ENCODE measurements at regions not wholly inside any gene's neighbourhood (a gene's known extent, or its start where the extent isn't known, plus 50 kb on each side); places are given as distances from the start of the nearest gene placed in this dataset.

DNA sequence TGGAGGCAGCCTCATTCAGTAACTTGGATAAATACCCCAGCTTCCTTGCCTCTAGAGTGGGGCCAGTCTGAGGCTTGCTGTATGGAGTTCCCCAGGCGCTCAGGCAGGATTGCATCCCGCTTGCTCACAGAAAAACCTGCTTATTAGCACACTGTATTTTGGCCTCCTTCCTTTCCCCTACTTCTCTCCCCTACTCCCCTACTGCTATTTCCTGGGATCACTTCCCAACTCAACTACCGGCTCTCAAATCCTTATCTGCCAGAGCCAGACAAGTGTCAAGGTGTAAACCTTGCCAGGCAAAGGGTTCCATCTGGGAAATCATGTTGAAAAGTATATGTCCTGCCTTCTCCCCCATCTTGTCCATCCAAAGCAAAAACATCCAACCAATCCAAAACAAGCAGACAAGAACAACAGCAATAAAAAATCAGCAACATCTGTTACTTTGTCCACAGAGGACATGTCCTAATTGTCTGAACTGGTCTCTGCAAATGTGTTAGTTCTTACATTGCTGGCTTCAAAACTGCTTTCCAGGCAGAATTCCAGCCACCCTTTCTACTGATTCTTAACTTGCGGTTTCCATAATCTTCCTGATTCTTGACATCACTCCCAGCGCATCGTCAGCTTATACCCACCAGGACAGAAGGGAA lies 164.1 kb upstream of the SEMA6A start:
- Histone ChIP-seq H3F3A (replicated peaks; ENCODE audit: low read depth) (no peaks in the 10 kb centered on the region), H3K79me2 (replicated peaks; ENCODE audit: insufficient read depth) (no peaks in the 10 kb centered on the region), H2AFZ (peak overlapping the region; percentile 90), H3K27ac (ENCODE audit: low read depth) (no peak overlapping the region), H3K4me3 (no peak overlapping the region), H4K20me1 (replicated peaks; ENCODE audit: insufficient read depth) (no peaks in the 10 kb centered on the region), H3K4me2 (no peak overlapping the region), H3K27me3 (ENCODE audit: insufficient read depth) (no peaks in the 10 kb centered on the region), H3K9me2 (ENCODE audit: insufficient read depth) (peaks cover 6% of the 10 kb centered on the region; the same call in 1 of the 2 replicates), H3K4me1 (ENCODE audit: insufficient read depth) (peaks cover 30% of the 10 kb centered on the region), H3K36me3 (ENCODE audit: insufficient read depth) (no peaks in the 10 kb centered on the region)
- peaks cover 3% of the 10 kb centered on the region; the same call in 2 of the 3 replicates for H3K9me3 Mint-ChIP-seq
- H3K27me3 Mint-ChIP-seq (ENCODE audit: insufficient read depth, low read depth, poor library complexity): no peaks in the 10 kb centered on the region
- H3K36me3 Mint-ChIP-seq (ENCODE audit: low read depth): peaks cover 8% of the 10 kb centered on the region
- H3K4me1 Mint-ChIP-seq: peaks cover 34% of the 10 kb centered on the region
- ATAC-seq: no peak
- H3K27ac Mint-ChIP-seq: no peak overlapping the region
- DNase-seq (ENCODE audit: low spot score): peak; percentile 20
- H3K4me3 Mint-ChIP-seq: no peak overlapping the region
- TF ChIP-seq ZNF331 (CRISPR knock-in tag; IDR thresholded peaks at IDR 0.05; ENCODE audit: low read depth) (no peak), EZH2 (IDR thresholded peaks at IDR 0.05; ENCODE audit: low read depth, unreplicated experiment) (no peak), CREB1 (CRISPR knock-in tag; IDR thresholded peaks at IDR 0.05; ENCODE audit: low read depth) (no peak), ZNF114 (CRISPR knock-in tag; IDR thresholded peaks at IDR 0.05) (no peak), REST (IDR thresholded peaks at IDR 0.05; ENCODE audit: unreplicated experiment) (no peak), NANOG (IDR thresholded peaks at IDR 0.05; ENCODE audit: borderline replicate concordance) (no peak), EZH2phosphoT487 (IDR thresholded peaks at IDR 0.05; ENCODE audit: unreplicated experiment) (no peak), STAT1 (IDR thresholded peaks at IDR 0.05; ENCODE audit: unreplicated experiment) (no peak), POLR2AphosphoS5 (IDR thresholded peaks at IDR 0.05; ENCODE audit: low read depth) (no peak), JUNB (IDR thresholded peaks at IDR 0.05; ENCODE audit: unreplicated experiment) (no peak)
- TF ChIP-seq, protein P1, sequence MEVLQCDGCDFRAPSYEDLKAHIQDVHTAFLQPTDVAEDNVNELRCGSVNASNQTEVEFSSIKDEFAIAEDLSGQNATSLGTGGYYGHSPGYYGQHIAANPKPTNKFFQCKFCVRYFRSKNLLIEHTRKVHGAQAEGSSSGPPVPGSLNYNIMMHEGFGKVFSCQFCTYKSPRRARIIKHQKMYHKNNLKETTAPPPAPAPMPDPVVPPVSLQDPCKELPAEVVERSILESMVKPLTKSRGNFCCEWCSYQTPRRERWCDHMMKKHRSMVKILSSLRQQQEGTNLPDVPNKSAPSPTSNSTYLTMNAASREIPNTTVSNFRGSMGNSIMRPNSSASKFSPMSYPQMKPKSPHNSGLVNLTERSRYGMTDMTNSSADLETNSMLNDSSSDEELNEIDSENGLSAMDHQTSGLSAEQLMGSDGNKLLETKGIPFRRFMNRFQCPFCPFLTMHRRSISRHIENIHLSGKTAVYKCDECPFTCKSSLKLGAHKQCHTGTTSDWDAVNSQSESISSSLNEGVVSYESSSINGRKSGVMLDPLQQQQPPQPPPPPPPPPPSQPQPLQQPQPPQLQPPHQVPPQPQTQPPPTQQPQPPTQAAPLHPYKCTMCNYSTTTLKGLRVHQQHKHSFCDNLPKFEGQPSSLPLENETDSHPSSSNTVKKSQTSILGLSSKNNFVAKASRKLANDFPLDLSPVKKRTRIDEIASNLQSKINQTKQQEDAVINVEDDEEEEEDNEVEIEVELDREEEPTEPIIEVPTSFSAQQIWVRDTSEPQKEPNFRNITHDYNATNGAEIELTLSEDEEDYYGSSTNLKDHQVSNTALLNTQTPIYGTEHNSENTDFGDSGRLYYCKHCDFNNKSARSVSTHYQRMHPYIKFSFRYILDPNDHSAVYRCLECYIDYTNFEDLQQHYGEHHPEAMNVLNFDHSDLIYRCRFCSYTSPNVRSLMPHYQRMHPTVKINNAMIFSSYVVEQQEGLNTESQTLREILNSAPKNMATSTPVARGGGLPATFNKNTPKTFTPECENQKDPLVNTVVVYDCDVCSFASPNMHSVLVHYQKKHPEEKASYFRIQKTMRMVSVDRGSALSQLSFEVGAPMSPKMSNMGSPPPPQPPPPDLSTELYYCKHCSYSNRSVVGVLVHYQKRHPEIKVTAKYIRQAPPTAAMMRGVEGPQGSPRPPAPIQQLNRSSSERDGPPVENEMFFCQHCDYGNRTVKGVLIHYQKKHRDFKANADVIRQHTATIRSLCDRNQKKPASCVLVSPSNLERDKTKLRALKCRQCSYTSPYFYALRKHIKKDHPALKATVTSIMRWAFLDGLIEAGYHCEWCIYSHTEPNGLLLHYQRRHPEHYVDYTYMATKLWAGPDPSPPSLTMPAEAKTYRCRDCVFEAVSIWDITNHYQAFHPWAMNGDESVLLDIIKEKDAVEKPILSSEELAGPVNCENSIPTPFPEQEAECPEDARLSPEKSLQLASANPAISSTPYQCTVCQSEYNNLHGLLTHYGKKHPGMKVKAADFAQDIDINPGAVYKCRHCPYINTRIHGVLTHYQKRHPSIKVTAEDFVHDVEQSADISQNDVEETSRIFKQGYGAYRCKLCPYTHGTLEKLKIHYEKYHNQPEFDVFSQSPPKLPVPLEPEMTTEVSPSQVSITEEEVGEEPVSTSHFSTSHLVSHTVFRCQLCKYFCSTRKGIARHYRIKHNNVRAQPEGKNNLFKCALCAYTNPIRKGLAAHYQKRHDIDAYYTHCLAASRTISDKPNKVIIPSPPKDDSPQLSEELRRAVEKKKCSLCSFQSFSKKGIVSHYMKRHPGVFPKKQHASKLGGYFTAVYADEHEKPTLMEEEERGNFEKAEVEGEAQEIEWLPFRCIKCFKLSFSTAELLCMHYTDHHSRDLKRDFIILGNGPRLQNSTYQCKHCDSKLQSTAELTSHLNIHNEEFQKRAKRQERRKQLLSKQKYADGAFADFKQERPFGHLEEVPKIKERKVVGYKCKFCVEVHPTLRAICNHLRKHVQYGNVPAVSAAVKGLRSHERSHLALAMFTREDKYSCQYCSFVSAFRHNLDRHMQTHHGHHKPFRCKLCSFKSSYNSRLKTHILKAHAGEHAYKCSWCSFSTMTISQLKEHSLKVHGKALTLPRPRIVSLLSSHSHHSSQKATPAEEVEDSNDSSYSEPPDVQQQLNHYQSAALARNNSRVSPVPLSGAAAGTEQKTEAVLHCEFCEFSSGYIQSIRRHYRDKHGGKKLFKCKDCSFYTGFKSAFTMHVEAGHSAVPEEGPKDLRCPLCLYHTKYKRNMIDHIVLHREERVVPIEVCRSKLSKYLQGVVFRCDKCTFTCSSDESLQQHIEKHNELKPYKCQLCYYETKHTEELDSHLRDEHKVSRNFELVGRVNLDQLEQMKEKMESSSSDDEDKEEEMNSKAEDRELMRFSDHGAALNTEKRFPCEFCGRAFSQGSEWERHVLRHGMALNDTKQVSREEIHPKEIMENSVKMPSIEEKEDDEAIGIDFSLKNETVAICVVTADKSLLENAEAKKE (CRISPR knock-in tag; IDR thresholded peaks at IDR 0.05): no peak
- TF ChIP-seq, protein P2, sequence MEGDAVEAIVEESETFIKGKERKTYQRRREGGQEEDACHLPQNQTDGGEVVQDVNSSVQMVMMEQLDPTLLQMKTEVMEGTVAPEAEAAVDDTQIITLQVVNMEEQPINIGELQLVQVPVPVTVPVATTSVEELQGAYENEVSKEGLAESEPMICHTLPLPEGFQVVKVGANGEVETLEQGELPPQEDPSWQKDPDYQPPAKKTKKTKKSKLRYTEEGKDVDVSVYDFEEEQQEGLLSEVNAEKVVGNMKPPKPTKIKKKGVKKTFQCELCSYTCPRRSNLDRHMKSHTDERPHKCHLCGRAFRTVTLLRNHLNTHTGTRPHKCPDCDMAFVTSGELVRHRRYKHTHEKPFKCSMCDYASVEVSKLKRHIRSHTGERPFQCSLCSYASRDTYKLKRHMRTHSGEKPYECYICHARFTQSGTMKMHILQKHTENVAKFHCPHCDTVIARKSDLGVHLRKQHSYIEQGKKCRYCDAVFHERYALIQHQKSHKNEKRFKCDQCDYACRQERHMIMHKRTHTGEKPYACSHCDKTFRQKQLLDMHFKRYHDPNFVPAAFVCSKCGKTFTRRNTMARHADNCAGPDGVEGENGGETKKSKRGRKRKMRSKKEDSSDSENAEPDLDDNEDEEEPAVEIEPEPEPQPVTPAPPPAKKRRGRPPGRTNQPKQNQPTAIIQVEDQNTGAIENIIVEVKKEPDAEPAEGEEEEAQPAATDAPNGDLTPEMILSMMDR (conservative IDR thresholded peaks at IDR 0.05; ENCODE audit: low read depth in 2 of 2): no peak
- TF ChIP-seq, protein P3, sequence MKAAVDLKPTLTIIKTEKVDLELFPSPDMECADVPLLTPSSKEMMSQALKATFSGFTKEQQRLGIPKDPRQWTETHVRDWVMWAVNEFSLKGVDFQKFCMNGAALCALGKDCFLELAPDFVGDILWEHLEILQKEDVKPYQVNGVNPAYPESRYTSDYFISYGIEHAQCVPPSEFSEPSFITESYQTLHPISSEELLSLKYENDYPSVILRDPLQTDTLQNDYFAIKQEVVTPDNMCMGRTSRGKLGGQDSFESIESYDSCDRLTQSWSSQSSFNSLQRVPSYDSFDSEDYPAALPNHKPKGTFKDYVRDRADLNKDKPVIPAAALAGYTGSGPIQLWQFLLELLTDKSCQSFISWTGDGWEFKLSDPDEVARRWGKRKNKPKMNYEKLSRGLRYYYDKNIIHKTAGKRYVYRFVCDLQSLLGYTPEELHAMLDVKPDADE (IDR thresholded peaks at IDR 0.05): no peak

Measured in GM23338 (cell line).